ENCODE measurements at regions not wholly inside any gene's neighbourhood (a gene's known extent, or its start where the extent isn't known, plus 50 kb on each side); places are given as distances from the start of the nearest gene placed in this dataset.

DNA sequence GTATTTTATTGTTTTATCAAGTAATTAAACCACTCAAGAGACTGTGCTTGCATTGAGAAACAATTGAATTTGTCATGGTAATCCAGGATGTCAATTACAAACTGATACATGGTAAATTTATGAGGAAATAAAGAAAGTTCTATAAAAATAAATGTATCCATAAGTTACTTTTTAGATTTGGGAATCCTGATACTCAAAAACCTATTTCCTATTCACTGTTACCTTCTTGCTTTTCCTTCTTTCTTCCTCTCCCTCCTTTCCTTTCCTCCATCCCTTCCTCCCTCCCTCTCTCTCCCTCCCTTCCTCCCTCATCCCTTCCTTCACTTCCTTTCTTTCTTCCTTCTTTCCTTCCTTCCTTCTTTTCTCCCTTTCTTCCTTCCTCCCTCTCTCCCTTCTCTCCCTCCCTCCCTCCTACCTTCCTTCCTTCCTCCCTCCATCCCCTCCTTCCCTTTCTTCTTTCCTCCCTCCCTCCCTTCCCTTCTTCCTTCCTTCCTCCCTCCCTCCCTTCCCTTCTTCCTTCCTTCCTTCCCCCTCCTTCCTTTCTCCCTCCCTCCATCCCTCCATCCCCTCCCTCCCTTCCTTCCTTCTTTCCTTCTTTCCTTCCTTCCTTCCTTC is 1299.1 kb upstream of the ZEB2 start:
- Histone ChIP-seq H3K27ac (no peak overlapping the region), H3K36me3 (no peaks in the 10 kb centered on the region), H3K27me3 (ENCODE audit: insufficient read depth, low read depth, severe bottlenecking) (no peaks in the 10 kb centered on the region), H3K9me3 (ENCODE audit: severe bottlenecking) (no peaks in the 10 kb centered on the region), H3K4me3 (ENCODE audit: low read depth, low read length) (no peak overlapping the region)
- no peak for DNase-seq
- no peak for TF ChIP-seq CTCF (IDR thresholded peaks at IDR 0.05; ENCODE audit: low read depth, low read length)

GRCh38 chr2:145815933-145816332 is 1296.0 kb upstream of the ZEB2 start:
- Histone ChIP-seq H3K36me3 (no peaks in the 10 kb centered on the region), H3K4me3 (ENCODE audit: low read depth, low read length) (no peak overlapping the region), H3K27me3 (ENCODE audit: insufficient read depth, low read depth, severe bottlenecking) (no peaks in the 10 kb centered on the region), H3K9me3 (ENCODE audit: severe bottlenecking) (no peaks in the 10 kb centered on the region), H3K27ac (no peak overlapping the region)
- no peak for DNase-seq
- no peak for TF ChIP-seq CTCF (IDR thresholded peaks at IDR 0.05; ENCODE audit: low read depth, low read length)

GRCh38 chr2:145813481-145813880 is 1293.6 kb upstream of the ZEB2 start:
- no peak for TF ChIP-seq CTCF (IDR thresholded peaks at IDR 0.05; ENCODE audit: low read depth, low read length)
- DNase-seq: no peak
- Histone ChIP-seq H3K36me3 (no peaks in the 10 kb centered on the region), H3K27me3 (ENCODE audit: insufficient read depth, low read depth, severe bottlenecking) (no peaks in the 10 kb centered on the region), H3K9me3 (ENCODE audit: severe bottlenecking) (no peaks in the 10 kb centered on the region), H3K27ac (no peak overlapping the region), H3K4me3 (ENCODE audit: low read depth, low read length) (no peak overlapping the region)

- no peak overlapping the region for H3K4me3 ChIP-seq (ENCODE audit: low read depth, low read length)
- DNase-seq: no peak
- TF ChIP-seq CTCF (IDR thresholded peaks at IDR 0.05; ENCODE audit: low read depth, low read length): no peak
- no peaks in the 10 kb centered on the region for H3K27me3 ChIP-seq (ENCODE audit: insufficient read depth, low read depth, severe bottlenecking)
- no peaks in the 10 kb centered on the region for H3K36me3 ChIP-seq
- no peak overlapping the region for H3K27ac ChIP-seq
- no peaks in the 10 kb centered on the region for H3K9me3 ChIP-seq (ENCODE audit: severe bottlenecking)
Observed at GRCh38 chr2:145812165-145812554, 1292.2 kb upstream of the ZEB2 start.

DNA sequence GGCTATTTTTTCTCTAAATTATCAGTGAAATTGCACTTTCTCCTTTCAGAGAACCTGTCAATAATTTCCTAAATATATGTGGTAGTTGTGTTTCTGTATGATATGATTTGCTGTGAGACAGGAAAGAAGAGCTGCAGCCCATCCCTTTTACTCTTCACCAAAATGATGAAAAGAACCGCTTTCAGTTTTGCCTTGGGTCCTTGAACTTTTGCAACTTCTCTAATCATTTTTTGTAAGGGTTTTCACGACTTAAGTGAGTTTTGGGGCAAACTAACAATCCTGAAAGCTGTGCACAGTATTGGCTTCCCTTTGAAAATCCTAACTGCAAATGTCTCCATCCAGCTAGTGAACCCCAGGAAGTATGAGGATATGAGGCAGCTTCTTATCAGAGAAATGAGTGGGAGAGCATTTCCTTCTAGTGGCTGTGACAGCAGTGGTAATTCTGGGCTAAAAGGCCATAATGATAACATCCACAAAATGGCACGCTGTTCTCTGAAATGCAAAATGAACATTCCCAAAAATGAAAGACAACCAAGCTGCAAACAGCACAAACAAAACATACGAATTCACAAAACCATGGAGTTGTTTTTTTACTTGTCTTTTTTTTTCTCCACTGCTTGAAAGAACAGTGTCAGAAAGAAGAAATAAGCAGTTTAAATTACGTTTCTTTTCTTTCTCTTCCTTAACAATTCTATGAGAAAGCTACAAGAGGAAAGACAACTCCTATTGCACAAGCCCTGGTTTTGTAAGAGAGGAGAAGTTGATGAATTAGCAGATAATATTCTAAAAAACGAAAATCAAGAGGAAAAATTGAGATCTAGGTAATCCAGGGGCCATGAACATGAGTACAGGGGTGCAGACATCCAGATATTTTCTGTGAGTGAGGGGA is 1291.6 kb upstream of the ZEB2 start:
- no peak overlapping the region for H3K27ac ChIP-seq

More for the DNA sequence above, 1291.6 kb upstream of the ZEB2 start:
- H3K4me3 ChIP-seq (ENCODE audit: low read depth, low read length): no peak overlapping the region
- no peak for TF ChIP-seq CTCF (IDR thresholded peaks at IDR 0.05; ENCODE audit: low read depth, low read length)
- no peak for DNase-seq
- H3K9me3 ChIP-seq (ENCODE audit: severe bottlenecking): no peaks in the 10 kb centered on the region
- no peaks in the 10 kb centered on the region for H3K27me3 ChIP-seq (ENCODE audit: insufficient read depth, low read depth, severe bottlenecking)
- H3K36me3 ChIP-seq: no peaks in the 10 kb centered on the region

Data from WERI-Rb-1 (cell line).